NB4 (cell line): ENCODE measurements at regions not wholly inside any gene's neighbourhood (a gene's known extent, or its start where the extent isn't known, plus 50 kb on each side); places are given as distances from the start of the nearest gene placed in this dataset.

ENCODE experiments used
- CTCF ChIP-seq: IDR thresholded peaks from one replicate; pipeline ENCODE4 v1.5.1; 2012; ENCODE audit warnings: low read depth, low read length
- POLR2A ChIP-seq: IDR thresholded peaks from 2 replicates; pipeline ENCODE4 v1.6.1; 2011; ENCODE audit warnings: mild to moderate bottlenecking; ENCODE audit not compliant: insufficient read length; ENCODE audit errors: extremely low read depth
- TF ChIP-seq, protein P1 (sequence below): IDR thresholded peaks from 2 replicates; pipeline ENCODE4 v1.6.1; 2011; ENCODE audit warnings: low read depth, low read length

- no peak for TF ChIP-seq CTCF
- TF ChIP-seq, protein P1, sequence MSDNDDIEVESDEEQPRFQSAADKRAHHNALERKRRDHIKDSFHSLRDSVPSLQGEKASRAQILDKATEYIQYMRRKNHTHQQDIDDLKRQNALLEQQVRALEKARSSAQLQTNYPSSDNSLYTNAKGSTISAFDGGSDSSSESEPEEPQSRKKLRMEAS: no peak
- no peak for TF ChIP-seq POLR2A
Observed at GRCh38 chr2:109715313-109715805, 78.7 kb upstream of the RGPD5 start.
